Activated naive CD8-positive, alpha-beta T cell treated with anti-CD3 and anti-CD28 coated beads for 36 hours (primary cell): ENCODE measurements at regions not wholly inside any gene's neighbourhood (a gene's known extent, or its start where the extent isn't known, plus 50 kb on each side); places are given as distances from the start of the nearest gene placed in this dataset.

Experiments used
- DNase-seq: peaks from one replicate; pipeline ENCODE4 v3.0.0; 2021
- H3K27ac Mint-ChIP-seq: one replicate; pipeline ENCODE4 v1.8.0; 2022; ENCODE audit warnings: mild to moderate bottlenecking, moderate library complexity, mixed read lengths
- H3K27me3 Mint-ChIP-seq: one replicate; pipeline ENCODE4 v1.8.0; 2022; ENCODE audit warnings: mild to moderate bottlenecking, mixed read lengths
- H3K36me3 Mint-ChIP-seq: one replicate; pipeline ENCODE4 v1.8.0; 2021; ENCODE audit warnings: mild to moderate bottlenecking, mixed read lengths
- H3K4me1 Mint-ChIP-seq: one replicate; pipeline ENCODE4 v1.8.0; 2021; ENCODE audit warnings: mixed read lengths
- H3K4me3 Mint-ChIP-seq: one replicate; pipeline ENCODE4 v1.8.0; 2022; ENCODE audit warnings: mild to moderate bottlenecking, moderate library complexity, mixed read lengths
- H3K9me3 Mint-ChIP-seq: one replicate; pipeline ENCODE4 v1.8.0; 2022; ENCODE audit warnings: mixed read lengths

DNA sequence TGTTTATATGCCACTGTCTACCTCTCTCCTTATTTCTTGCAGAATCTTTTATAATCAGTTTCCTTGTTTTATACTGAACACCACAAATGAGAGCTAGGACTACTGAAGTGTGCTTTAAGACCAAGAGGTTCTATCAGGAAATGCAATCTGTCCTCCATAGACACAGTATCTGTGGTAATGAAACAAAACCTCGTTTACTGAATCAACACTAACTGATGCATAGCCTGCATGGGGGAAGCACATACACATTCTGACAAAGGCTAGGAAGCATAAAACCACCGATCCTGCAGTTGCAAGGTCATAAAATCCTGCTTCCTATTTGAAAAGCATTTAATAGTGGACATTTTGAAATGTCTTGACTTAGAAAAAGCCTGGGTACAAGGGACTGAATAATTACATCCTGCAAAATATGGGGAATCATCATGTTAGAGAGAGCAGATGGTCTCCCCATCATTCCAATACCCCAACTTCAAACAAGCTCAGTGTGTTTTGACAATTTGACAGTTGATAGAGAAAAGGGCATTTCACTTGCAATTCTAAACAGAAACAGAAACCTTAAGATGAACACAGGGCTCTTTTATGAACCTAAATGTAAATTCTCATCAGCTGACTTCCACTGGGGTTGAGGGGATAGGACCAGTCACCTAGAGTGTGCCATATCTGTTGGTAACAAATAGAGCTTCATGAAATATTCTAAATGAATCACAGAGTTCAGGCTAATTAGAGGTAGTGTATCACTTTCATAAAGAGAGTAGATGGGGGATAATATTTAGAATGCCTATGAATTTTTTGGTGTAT is 1845.6 kb upstream of the PIK3C3 start:
- no peak overlapping the region for H3K27ac Mint-ChIP-seq
- H3K9me3 Mint-ChIP-seq = peaks cover 1% of the 10 kb centered on the region
- no peak for DNase-seq
- no peak overlapping the region for H3K4me3 Mint-ChIP-seq
- H3K36me3 Mint-ChIP-seq = no peaks in the 10 kb centered on the region
- H3K27me3 Mint-ChIP-seq = no peaks in the 10 kb centered on the region
- H3K4me1 Mint-ChIP-seq = no peaks in the 10 kb centered on the region

DNA sequence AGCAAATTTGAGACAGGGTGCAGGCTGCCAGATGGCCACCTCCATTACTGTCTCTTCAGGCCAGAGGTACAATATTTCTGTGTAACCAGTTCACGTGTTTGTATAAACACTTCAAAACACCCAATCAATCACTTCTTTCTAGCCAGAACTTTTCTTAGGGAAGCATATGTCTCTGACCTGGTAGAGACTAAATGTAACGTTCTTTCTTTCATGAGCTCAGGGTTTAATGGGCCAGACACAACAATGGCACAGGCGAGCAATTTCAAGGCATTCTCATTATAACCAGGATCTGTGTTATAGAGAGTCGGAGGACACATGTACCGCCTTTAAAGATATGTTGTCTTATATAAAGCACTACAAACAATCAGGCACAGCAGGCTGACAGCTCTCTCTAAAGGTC is 1846.4 kb upstream of the PIK3C3 start:
- Mint-ChIP-seq H3K4me3 (no peak overlapping the region), H3K36me3 (no peaks in the 10 kb centered on the region), H3K9me3 (peaks cover 1% of the 10 kb centered on the region), H3K4me1 (no peaks in the 10 kb centered on the region), H3K27ac (no peak overlapping the region), H3K27me3 (no peaks in the 10 kb centered on the region)
- DNase-seq = no peak

DNA sequence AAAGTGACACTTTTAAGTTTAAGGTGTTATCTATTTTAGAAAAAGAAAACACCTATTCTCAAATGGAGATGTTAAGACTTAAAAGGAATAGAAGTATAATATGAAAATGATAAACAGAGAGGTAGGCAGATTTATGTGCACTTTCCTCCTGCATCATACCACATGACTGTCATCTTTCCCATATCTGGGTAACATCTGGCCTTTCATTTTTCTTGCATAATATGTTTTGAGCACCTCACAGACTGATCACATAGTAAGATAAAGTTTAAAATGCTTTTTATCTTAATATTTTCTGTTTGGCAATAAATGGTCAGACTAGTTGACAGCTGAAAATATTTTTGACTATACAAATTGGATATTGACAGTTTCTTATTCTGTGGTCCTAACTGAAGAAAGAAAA is 1852.1 kb upstream of the PIK3C3 start:
- Mint-ChIP-seq H3K27ac (no peak overlapping the region), H3K4me1 (no peaks in the 10 kb centered on the region), H3K36me3 (no peaks in the 10 kb centered on the region), H3K4me3 (no peak overlapping the region), H3K9me3 (peaks cover 1% of the 10 kb centered on the region), H3K27me3 (no peaks in the 10 kb centered on the region)
- no peak for DNase-seq

DNA sequence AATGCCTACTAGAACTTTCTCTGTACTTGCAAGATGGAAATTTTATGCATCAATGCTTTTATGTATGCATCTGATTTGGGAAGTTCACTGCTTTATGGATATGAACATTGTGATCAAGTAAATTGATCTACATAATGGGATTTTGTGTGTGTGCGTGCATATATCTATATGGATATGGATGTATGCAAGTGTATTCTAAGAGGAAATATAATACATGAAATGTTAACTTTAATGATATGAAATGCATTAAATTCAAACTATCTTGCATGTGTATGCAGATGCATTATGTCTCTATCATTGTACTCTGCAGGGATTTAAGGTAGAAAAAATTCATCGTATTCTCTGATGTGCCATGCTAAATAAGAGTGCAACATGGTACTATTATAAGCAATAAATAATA is 1855.4 kb upstream of the PIK3C3 start:
- H3K27ac Mint-ChIP-seq = no peak overlapping the region
- no peaks in the 10 kb centered on the region for H3K27me3 Mint-ChIP-seq
- H3K4me1 Mint-ChIP-seq = no peaks in the 10 kb centered on the region
- no peaks in the 10 kb centered on the region for H3K36me3 Mint-ChIP-seq
- peaks cover 1% of the 10 kb centered on the region for H3K9me3 Mint-ChIP-seq
- no peak for DNase-seq
- H3K4me3 Mint-ChIP-seq = no peak overlapping the region

DNA sequence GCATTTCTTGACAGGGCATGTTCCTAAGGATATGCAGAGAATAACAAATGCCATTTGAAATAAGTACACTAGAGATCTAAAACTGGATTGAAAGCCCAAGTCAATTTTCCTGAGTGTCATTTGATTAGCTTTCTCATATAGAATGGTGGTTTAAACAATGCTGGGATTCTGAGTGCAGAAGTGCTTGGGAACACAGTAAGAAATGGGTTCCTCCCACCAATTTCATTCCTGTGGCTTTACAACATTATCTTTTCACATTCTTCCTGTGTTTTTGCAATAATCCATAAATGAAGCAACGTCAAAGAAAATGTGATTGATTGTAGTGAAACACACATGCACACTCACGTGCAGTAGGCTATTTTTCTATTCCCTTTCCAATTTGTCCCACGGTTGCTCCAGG is 1858.4 kb upstream of the PIK3C3 start:
- no peaks in the 10 kb centered on the region for H3K4me1 Mint-ChIP-seq
- DNase-seq = no peak
- H3K36me3 Mint-ChIP-seq = no peaks in the 10 kb centered on the region
- H3K9me3 Mint-ChIP-seq = no peaks in the 10 kb centered on the region
- no peak overlapping the region for H3K27ac Mint-ChIP-seq
- no peaks in the 10 kb centered on the region for H3K27me3 Mint-ChIP-seq
- H3K4me3 Mint-ChIP-seq = no peak overlapping the region

DNA sequence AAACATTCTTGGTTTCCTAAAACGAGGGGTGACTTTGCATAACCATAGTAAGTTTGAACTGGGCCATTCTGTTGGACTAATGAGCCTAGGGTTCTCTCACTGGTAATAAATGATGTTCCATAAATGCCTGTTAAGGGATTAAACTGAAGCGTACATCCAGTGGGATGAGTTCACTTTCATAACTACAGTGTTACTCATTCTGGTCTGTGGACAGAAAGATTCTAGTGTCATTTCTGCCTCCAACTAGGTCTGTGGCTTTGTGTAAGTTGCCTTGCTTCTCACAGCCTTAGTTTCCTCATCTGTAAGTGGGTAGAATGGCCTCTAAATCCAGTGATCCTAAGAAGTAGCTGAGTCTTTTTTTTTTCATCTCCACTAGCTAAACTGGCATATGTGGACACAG is 1860.6 kb upstream of the PIK3C3 start:
- Mint-ChIP-seq H3K4me1 (no peaks in the 10 kb centered on the region), H3K9me3 (peaks cover 3% of the 10 kb centered on the region)

DNA sequence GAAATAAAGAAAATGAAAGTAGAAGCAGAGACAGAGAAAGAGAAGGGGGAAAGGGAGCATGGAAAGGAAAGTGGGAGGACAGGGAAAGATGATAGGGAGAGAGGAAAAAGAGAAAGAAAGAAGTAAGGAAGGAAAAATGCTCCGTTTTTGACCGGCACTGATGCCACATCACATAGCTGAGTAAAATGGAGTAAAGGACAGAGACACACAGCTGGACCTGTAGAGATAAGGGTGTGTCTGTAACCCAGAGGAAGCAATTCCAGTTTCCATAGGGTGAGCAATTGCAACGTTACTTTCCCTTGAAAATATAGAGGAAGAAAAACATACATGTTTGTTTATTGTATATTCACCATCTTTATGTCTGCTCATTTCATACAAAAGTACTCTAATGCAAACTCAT is 1866.9 kb upstream of the PIK3C3 start:
- H3K9me3 Mint-ChIP-seq = peaks cover 3% of the 10 kb centered on the region
- H3K27me3 Mint-ChIP-seq = no peaks in the 10 kb centered on the region

More for the DNA sequence above, 1860.6 kb upstream of the PIK3C3 start:
- Mint-ChIP-seq H3K36me3 (no peaks in the 10 kb centered on the region), H3K27me3 (no peaks in the 10 kb centered on the region), H3K27ac (no peak overlapping the region), H3K4me3 (no peak overlapping the region)
- DNase-seq = no peak

DNA sequence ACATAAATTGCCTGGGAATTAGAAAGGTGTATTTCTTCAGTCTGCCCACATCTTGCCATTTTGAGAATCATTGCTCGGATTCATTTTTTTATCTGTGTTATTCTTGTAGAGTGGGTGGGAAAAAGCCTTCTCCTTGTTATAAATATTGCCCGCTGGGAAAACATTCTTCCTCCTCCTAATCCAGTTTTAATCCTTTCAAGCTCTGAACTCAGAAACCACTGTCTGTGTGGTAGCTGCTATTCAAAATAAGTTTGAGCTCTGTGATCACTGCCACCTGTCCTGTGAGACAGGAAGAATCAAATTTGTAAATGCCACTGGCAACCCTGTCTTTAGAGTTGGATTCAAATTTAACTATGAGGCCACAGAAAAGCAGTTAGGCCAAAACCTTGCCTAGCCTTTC is 1875.2 kb upstream of the PIK3C3 start:
- H3K27me3 Mint-ChIP-seq = no peaks in the 10 kb centered on the region
- DNase-seq = no peak
- no peak overlapping the region for H3K4me3 Mint-ChIP-seq
- peaks cover 1% of the 10 kb centered on the region for H3K9me3 Mint-ChIP-seq
- no peaks in the 10 kb centered on the region for H3K4me1 Mint-ChIP-seq
- no peaks in the 10 kb centered on the region for H3K36me3 Mint-ChIP-seq
- H3K27ac Mint-ChIP-seq = no peak overlapping the region

More for the DNA sequence above, 1866.9 kb upstream of the PIK3C3 start:
- H3K27ac Mint-ChIP-seq = no peak overlapping the region
- no peaks in the 10 kb centered on the region for H3K4me1 Mint-ChIP-seq
- H3K4me3 Mint-ChIP-seq = no peak overlapping the region
- DNase-seq = no peak
- H3K36me3 Mint-ChIP-seq = no peaks in the 10 kb centered on the region

DNA sequence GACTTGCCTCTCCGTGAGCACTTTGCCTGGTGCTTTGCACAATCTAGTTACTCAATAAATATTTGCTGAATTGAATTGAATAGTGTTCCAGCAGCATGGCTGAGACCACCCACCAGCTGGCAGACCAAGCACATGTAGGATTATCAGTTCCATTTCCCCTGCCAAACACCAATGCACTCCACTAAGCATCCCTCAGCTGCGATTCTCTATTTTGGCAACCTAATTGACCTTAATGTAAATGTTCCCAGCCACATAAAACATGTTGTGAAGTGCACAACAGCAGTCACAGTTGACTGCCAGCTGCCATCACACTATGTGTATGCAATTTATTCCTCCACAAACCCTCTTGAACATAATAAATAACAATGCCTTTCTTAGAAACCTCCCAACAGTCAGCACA is 1879.4 kb upstream of the PIK3C3 start:
- no peaks in the 10 kb centered on the region for H3K27me3 Mint-ChIP-seq
- H3K4me3 Mint-ChIP-seq = no peak overlapping the region

DNA sequence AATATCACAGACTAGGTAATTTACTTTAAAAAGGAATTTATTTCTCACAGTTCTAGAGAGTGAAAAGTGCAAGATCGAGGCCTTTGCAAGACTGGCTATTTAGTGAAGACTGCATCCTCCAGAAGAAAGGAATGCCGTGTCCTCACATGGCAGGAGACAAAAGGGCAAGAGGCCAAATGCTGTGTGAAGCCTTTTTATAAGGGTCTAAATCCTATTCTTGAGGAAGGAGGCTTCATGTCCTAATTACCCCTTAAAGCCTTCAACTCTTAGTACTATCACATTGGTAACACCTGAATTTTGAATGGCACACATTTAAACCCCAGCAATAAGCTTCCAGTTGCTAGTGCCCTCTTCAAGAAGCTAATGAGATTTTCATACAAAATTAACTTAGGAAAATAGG is 1882.3 kb upstream of the PIK3C3 start:
- Mint-ChIP-seq H3K27ac (no peak overlapping the region), H3K4me3 (no peak overlapping the region), H3K9me3 (peaks cover 3% of the 10 kb centered on the region), H3K36me3 (no peaks in the 10 kb centered on the region), H3K4me1 (no peaks in the 10 kb centered on the region), H3K27me3 (no peaks in the 10 kb centered on the region)
- no peak for DNase-seq

More for the DNA sequence above, 1879.4 kb upstream of the PIK3C3 start:
- H3K27ac Mint-ChIP-seq = no peak overlapping the region
- DNase-seq = no peak
- no peaks in the 10 kb centered on the region for H3K4me1 Mint-ChIP-seq
- peaks cover 3% of the 10 kb centered on the region for H3K9me3 Mint-ChIP-seq
- H3K36me3 Mint-ChIP-seq = no peaks in the 10 kb centered on the region

DNA sequence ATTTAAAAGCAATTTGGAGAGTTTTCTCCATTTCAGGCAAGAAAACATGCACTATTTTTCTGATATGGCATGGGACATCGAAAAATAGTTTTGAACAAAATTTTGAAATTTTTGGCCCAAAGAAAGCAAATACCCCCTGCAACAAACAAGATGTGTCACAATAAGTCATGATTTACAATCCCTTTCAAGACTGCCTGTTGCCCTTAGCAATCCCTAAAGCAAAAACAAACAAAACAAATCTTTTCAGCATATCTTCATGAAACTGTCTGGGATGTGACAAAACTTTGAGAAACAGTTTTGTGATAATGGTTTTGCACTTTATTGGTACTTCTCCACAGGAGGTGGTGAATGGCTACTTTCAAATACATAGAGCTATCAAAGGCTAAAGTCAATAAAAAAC is 1888.7 kb upstream of the PIK3C3 start:
- Mint-ChIP-seq H3K27ac (no peak overlapping the region), H3K27me3 (no peaks in the 10 kb centered on the region), H3K9me3 (peaks cover 5% of the 10 kb centered on the region), H3K4me3 (no peak overlapping the region), H3K36me3 (no peaks in the 10 kb centered on the region), H3K4me1 (no peaks in the 10 kb centered on the region)
- no peak for DNase-seq

DNA sequence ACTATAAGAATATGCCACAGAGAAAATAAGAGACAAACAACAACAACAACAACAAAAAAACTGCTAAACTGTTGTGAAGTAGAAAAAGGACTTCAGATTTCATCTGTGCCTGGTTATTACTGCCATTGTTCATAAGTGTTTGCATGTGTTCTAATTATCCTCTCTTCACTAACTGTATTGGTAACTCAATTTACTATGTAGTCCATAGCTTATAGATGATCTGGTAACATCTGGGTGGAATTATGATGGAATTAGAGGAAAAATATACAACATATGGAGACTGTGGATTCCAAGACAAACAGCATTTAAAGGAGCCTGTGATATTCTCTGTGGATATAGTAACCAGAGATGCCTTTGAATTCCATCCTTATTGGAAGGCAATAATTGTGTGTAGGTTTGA is 1891.5 kb upstream of the PIK3C3 start:
- no peak overlapping the region for H3K27ac Mint-ChIP-seq
- no peaks in the 10 kb centered on the region for H3K4me1 Mint-ChIP-seq
- peaks cover 5% of the 10 kb centered on the region for H3K9me3 Mint-ChIP-seq
- H3K27me3 Mint-ChIP-seq = no peaks in the 10 kb centered on the region
- H3K36me3 Mint-ChIP-seq = no peaks in the 10 kb centered on the region
- no peak for DNase-seq
- no peak overlapping the region for H3K4me3 Mint-ChIP-seq

DNA sequence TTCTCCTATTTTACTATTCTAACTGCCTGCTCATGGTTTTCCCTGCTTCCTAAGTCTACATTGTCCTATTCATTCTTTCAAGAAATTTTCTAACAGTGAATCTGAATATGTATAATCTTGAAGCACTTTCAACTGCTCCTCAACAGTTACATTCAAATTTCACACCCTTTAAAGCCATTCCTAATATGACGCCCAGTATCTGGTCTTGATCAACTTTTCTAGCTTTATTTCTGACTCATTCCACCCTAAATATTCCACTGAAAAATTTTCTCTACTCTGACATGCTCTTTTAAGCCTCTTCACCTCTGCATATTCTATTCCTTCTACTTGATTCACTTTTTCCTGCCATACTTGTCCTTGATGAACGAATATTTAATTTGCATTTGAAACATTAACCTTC is 1893.9 kb upstream of the PIK3C3 start:
- Mint-ChIP-seq H3K36me3 (no peaks in the 10 kb centered on the region), H3K9me3 (peaks cover 7% of the 10 kb centered on the region), H3K4me3 (no peak overlapping the region), H3K4me1 (no peaks in the 10 kb centered on the region), H3K27me3 (no peaks in the 10 kb centered on the region), H3K27ac (no peak overlapping the region)
- no peak for DNase-seq

DNA sequence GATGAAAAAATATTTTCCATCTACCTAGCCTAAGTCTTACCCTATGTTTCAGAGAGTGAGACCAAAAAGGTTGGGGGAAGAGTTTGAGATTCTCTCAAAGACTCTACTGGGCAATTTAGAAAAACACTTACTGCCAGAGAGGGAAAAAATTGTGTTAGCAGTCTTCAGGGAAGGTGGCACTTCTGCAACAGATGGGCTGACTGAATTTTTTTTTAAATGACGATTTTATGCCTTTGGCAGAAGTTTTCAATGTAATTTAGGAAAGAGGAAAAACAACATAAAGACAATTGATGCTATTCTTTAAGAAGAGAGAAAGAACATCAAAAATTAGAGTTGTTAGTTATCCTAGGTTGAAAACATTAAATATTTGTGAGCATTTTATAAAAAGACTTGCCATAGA is 1894.5 kb upstream of the PIK3C3 start:
- Mint-ChIP-seq H3K9me3 (peaks cover 7% of the 10 kb centered on the region), H3K4me3 (no peak overlapping the region), H3K4me1 (no peaks in the 10 kb centered on the region), H3K27ac (no peak overlapping the region), H3K36me3 (no peaks in the 10 kb centered on the region), H3K27me3 (no peaks in the 10 kb centered on the region)
- DNase-seq = no peak

DNA sequence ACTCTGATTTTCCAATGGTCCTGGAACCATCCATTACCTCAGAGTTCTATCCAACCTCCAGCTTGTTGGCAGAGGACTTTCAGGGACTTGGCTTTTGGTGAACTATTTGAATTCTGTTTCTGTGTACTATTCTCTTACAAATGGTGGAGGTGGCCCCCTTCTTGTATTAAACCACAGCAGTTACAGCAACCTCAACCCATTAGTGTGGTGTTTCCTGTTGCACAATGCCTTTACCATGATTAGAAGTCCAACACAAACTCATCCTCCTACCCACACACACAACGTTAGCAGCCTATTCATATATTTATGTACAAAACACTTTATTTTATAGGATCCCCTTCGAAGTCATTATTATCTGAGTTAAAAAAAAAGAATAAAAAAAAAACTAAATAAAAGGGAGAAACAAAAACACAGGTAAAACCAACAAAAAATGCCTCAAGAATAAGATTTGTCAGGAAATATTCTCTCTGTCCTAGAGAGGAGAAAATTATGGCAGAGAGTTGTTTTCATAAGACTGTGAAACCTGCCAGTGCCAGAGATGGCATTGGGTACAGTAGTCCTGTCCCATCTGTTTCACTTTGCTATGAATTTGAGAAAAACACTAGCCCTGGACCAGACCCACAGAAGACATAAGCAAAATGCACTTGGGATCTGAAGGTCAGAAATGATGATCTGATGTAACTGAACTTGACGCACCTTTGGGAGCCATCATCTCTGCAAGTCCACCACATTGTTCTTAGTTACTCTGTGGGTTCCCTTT is 1896.0 kb upstream of the PIK3C3 start:
- no peaks in the 10 kb centered on the region for H3K27me3 Mint-ChIP-seq
- H3K9me3 Mint-ChIP-seq = peaks cover 4% of the 10 kb centered on the region
- H3K4me3 Mint-ChIP-seq = no peak overlapping the region
- no peak for DNase-seq
- no peak overlapping the region for H3K27ac Mint-ChIP-seq
- H3K36me3 Mint-ChIP-seq = no peaks in the 10 kb centered on the region
- no peaks in the 10 kb centered on the region for H3K4me1 Mint-ChIP-seq
